HG03175 (cell line): ENCODE measurements at regions not wholly inside any gene's neighbourhood (a gene's known extent, or its start where the extent isn't known, plus 50 kb on each side); places are given as distances from the start of the nearest gene placed in this dataset.

Experiments used
- ATAC-seq: cut with Tn5 transposase; IDR thresholded peaks from one replicate; pipeline ENCODE4 v1.9.1; 2021; ENCODE audit warnings: mild to moderate bottlenecking, moderate library complexity; ENCODE audit not compliant: unreplicated experiment

- ATAC-seq, result no peak
Measured at GRCh38 chr1:83527987-83528386, 470.9 kb downstream of the TTLL7 start.

- ATAC-seq, result no peak
Measured at GRCh38 chr1:83520797-83521196, 478.1 kb downstream of the TTLL7 start.

- no peak for ATAC-seq
Measured at GRCh38 chr1:83516369-83516768, 482.6 kb downstream of the TTLL7 start.

- no peak for ATAC-seq
Measured at GRCh38 chr1:83515578-83516154, 483.3 kb downstream of the TTLL7 start.

GRCh38 chr1:83512373-83513193, 486.3 kb downstream of the TTLL7 start:
- no peak for ATAC-seq

- no peak for ATAC-seq
Measured at GRCh38 chr1:83511146-83511726, 487.7 kb downstream of the TTLL7 start.

GRCh38 chr1:83509301-83509781, 489.6 kb downstream of the TTLL7 start:
- no peak for ATAC-seq

GRCh38 chr1:83508485-83509151, 490.3 kb downstream of the TTLL7 start:
- ATAC-seq, result peak; percentile 96

GRCh38 chr1:83505148-83505547, 493.8 kb downstream of the TTLL7 start:
- ATAC-seq, result no peak

- no peak for ATAC-seq
Measured at GRCh38 chr1:83503153-83503552, 495.8 kb downstream of the TTLL7 start.

- ATAC-seq, result peak; percentile 86
Measured at GRCh38 chr1:83500987-83501591, 497.8 kb downstream of the TTLL7 start.

GRCh38 chr1:83500531-83500930, 498.4 kb downstream of the TTLL7 start:
- no peak for ATAC-seq

- peak; percentile 50 for ATAC-seq
Measured at GRCh38 chr1:83499998-83500397, 498.9 kb downstream of the TTLL7 start.

- peak; percentile 20 for ATAC-seq
Measured at GRCh38 chr1:83497563-83497962, 501.4 kb downstream of the TTLL7 start.

- no peak for ATAC-seq
Measured at GRCh38 chr1:83495560-83495959, 503.4 kb downstream of the TTLL7 start.

GRCh38 chr1:83493633-83494032, 505.3 kb downstream of the TTLL7 start:
- ATAC-seq, result no peak

GRCh38 chr1:83491930-83492329, 507.0 kb downstream of the TTLL7 start:
- no peak for ATAC-seq

GRCh38 chr1:83490988-83491387, 507.9 kb downstream of the TTLL7 start:
- no peak for ATAC-seq

GRCh38 chr1:83488105-83488504, 510.8 kb downstream of the TTLL7 start:
- peak; percentile 76 for ATAC-seq

- ATAC-seq, result peak; percentile 21
Measured at GRCh38 chr1:83487460-83487859, 511.5 kb downstream of the TTLL7 start.
